ENCODE measurements at regions not wholly inside any gene's neighbourhood (a gene's known extent, or its start where the extent isn't known, plus 50 kb on each side); places are given as distances from the start of the nearest gene placed in this dataset.

GRCh38 chr20:18971574-18971973 lies 158.0 kb downstream of the SCP2D1 start:
- Histone ChIP-seq H3K27ac (ENCODE audit: low read length) (no peak overlapping the region), H3K9me3 (ENCODE audit: control insufficient read depth in 1 of 2, low read length in 2 of 2) (no peaks in the 10 kb centered on the region), H3K27me3 (ENCODE audit: low read depth, low read length) (no peaks in the 10 kb centered on the region), H3K36me3 (ENCODE audit: control insufficient read depth in 1 of 2, insufficient read depth in 2 of 2, low read length in 2 of 2) (no peaks in the 10 kb centered on the region), H3K4me3 (ENCODE audit: low read depth in 1 of 2, low read length in 2 of 2) (no peak overlapping the region), H3K4me1 (ENCODE audit: control insufficient read depth in 1 of 2, insufficient read depth in 2 of 2, low read length in 2 of 2) (no peaks in the 10 kb centered on the region)

DNA sequence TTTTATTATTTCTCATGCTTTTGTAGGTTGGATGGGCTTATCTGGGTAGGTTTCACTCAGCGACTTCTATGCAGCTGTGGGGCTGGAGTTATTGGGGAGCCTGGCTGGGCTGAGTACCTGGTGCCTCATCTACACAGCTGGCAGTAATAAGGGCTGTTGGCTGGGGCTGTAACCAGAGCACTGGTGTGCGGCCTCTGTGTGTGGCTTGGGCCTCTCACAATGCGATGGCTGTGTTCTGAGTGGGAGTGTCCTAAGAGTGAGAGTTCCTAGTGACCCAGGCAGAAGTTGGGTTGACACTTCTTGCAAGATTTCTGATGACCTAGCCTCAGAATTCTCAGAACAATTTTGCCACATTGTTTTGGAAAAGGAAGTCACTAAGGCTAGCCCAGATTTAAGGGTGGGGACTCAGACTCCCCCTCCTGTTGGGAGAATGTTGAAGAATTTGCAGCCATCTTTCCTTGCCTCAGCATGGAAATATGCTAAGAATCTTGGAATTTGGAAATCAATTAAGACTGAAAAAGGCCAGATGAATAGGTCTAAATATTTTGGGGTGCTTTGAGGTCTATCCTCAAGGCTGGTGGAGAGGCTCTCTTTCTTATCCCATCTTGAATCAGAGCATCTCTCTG lies 158.8 kb downstream of the SCP2D1 start:
- H3K4me1 ChIP-seq (ENCODE audit: control insufficient read depth in 1 of 2, insufficient read depth in 2 of 2, low read length in 2 of 2) = no peaks in the 10 kb centered on the region
- no peaks in the 10 kb centered on the region for H3K9me3 ChIP-seq (ENCODE audit: control insufficient read depth in 1 of 2, low read length in 2 of 2)
- H3K27ac ChIP-seq (ENCODE audit: low read length) = no peak overlapping the region
- H3K4me3 ChIP-seq (ENCODE audit: low read depth in 1 of 2, low read length in 2 of 2) = no peak overlapping the region
- H3K27me3 ChIP-seq (ENCODE audit: low read depth, low read length) = no peaks in the 10 kb centered on the region
- no peaks in the 10 kb centered on the region for H3K36me3 ChIP-seq (ENCODE audit: control insufficient read depth in 1 of 2, insufficient read depth in 2 of 2, low read length in 2 of 2)

- H3K27ac ChIP-seq (ENCODE audit: low read length) = no peak overlapping the region
- no peaks in the 10 kb centered on the region for H3K27me3 ChIP-seq (ENCODE audit: low read depth, low read length)
- no peak overlapping the region for H3K4me3 ChIP-seq (ENCODE audit: low read depth in 1 of 2, low read length in 2 of 2)
- H3K9me3 ChIP-seq (ENCODE audit: control insufficient read depth in 1 of 2, low read length in 2 of 2) = no peaks in the 10 kb centered on the region
- H3K4me1 ChIP-seq (ENCODE audit: control insufficient read depth in 1 of 2, insufficient read depth in 2 of 2, low read length in 2 of 2) = no peaks in the 10 kb centered on the region
- H3K36me3 ChIP-seq (ENCODE audit: control insufficient read depth in 1 of 2, insufficient read depth in 2 of 2, low read length in 2 of 2) = no peaks in the 10 kb centered on the region
Measured at GRCh38 chr20:18973529-18974173, 160.1 kb downstream of the SCP2D1 start.

GRCh38 chr20:18974660-18975059 lies 161.1 kb downstream of the SCP2D1 start:
- H3K27me3 ChIP-seq (ENCODE audit: low read depth, low read length) = no peaks in the 10 kb centered on the region
- H3K27ac ChIP-seq (ENCODE audit: low read length) = no peak overlapping the region
- H3K4me1 ChIP-seq (ENCODE audit: control insufficient read depth in 1 of 2, insufficient read depth in 2 of 2, low read length in 2 of 2) = no peaks in the 10 kb centered on the region
- no peak overlapping the region for H3K4me3 ChIP-seq (ENCODE audit: low read depth in 1 of 2, low read length in 2 of 2)
- H3K36me3 ChIP-seq (ENCODE audit: control insufficient read depth in 1 of 2, insufficient read depth in 2 of 2, low read length in 2 of 2) = no peaks in the 10 kb centered on the region
- H3K9me3 ChIP-seq (ENCODE audit: control insufficient read depth in 1 of 2, low read length in 2 of 2) = no peaks in the 10 kb centered on the region

GRCh38 chr20:18977441-18977840 lies 163.9 kb downstream of the SCP2D1 start:
- no peak overlapping the region for H3K27ac ChIP-seq (ENCODE audit: low read length)
- H3K9me3 ChIP-seq (ENCODE audit: control insufficient read depth in 1 of 2, low read length in 2 of 2) = no peaks in the 10 kb centered on the region
- H3K36me3 ChIP-seq (ENCODE audit: control insufficient read depth in 1 of 2, insufficient read depth in 2 of 2, low read length in 2 of 2) = no peaks in the 10 kb centered on the region
- no peaks in the 10 kb centered on the region for H3K4me1 ChIP-seq (ENCODE audit: control insufficient read depth in 1 of 2, insufficient read depth in 2 of 2, low read length in 2 of 2)
- H3K4me3 ChIP-seq (ENCODE audit: low read depth in 1 of 2, low read length in 2 of 2) = no peak overlapping the region
- H3K27me3 ChIP-seq (ENCODE audit: low read depth, low read length) = no peaks in the 10 kb centered on the region

DNA sequence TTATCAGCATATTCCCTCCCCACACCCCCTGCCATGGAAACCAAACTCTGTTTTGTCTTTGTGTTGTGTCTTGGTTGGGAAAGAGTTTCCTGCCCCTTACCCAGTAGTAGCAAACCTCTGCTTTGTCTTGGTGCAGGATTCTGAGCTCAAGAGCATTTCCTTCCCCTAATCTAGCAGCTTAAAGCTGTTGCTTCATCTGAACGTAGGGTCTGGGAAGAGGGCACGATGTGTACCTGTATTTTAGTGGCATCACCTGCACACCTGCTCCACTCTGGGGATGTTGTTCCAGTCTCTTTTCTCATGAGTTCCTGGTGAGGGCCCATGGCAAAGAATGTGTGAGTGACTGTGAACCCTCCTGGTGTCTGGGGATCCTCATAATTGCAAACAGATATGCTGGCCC lies 164.7 kb downstream of the SCP2D1 start:
- Histone ChIP-seq H3K27ac (ENCODE audit: low read length) (no peak overlapping the region), H3K4me3 (ENCODE audit: low read depth in 1 of 2, low read length in 2 of 2) (no peak overlapping the region), H3K4me1 (ENCODE audit: control insufficient read depth in 1 of 2, insufficient read depth in 2 of 2, low read length in 2 of 2) (no peaks in the 10 kb centered on the region), H3K36me3 (ENCODE audit: control insufficient read depth in 1 of 2, insufficient read depth in 2 of 2, low read length in 2 of 2) (no peaks in the 10 kb centered on the region), H3K27me3 (ENCODE audit: low read depth, low read length) (no peaks in the 10 kb centered on the region), H3K9me3 (ENCODE audit: control insufficient read depth in 1 of 2, low read length in 2 of 2) (no peaks in the 10 kb centered on the region)

DNA sequence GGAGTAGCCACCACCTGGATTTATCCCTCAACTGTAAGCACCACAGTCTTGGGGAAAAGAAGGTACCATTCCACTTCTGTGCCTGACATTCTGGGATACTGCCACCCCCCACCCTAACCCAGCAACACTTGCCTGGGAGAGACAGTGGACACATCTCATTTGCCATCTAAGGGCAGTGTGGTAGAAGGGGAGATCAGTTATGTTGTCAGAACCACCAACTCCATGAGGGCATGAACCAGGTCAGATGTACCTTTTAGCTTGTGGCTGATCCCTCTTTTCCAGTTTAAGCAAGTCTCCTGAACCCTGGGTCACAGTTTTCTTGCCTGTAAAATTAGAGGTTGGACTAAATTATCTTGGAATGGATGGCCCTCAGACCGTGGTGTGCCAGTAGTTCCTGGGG lies 165.5 kb downstream of the SCP2D1 start:
- no peak overlapping the region for H3K27ac ChIP-seq (ENCODE audit: low read length)
- no peaks in the 10 kb centered on the region for H3K27me3 ChIP-seq (ENCODE audit: low read depth, low read length)
- H3K36me3 ChIP-seq (ENCODE audit: control insufficient read depth in 1 of 2, insufficient read depth in 2 of 2, low read length in 2 of 2) = no peaks in the 10 kb centered on the region
- no peaks in the 10 kb centered on the region for H3K4me1 ChIP-seq (ENCODE audit: control insufficient read depth in 1 of 2, insufficient read depth in 2 of 2, low read length in 2 of 2)
- no peaks in the 10 kb centered on the region for H3K9me3 ChIP-seq (ENCODE audit: control insufficient read depth in 1 of 2, low read length in 2 of 2)
- H3K4me3 ChIP-seq (ENCODE audit: low read depth in 1 of 2, low read length in 2 of 2) = no peak overlapping the region

- no peaks in the 10 kb centered on the region for H3K27me3 ChIP-seq (ENCODE audit: low read depth, low read length)
- H3K36me3 ChIP-seq (ENCODE audit: control insufficient read depth in 1 of 2, insufficient read depth in 2 of 2, low read length in 2 of 2) = no peaks in the 10 kb centered on the region
- H3K9me3 ChIP-seq (ENCODE audit: control insufficient read depth in 1 of 2, low read length in 2 of 2) = no peaks in the 10 kb centered on the region
- H3K4me3 ChIP-seq (ENCODE audit: low read depth in 1 of 2, low read length in 2 of 2) = no peak overlapping the region
- H3K27ac ChIP-seq (ENCODE audit: low read length) = no peak overlapping the region
- peaks cover 0 to 8% of the 10 kb centered on the region in 2 donors for H3K4me1 ChIP-seq (ENCODE audit: control insufficient read depth in 1 of 2, insufficient read depth in 2 of 2, low read length in 2 of 2)
Measured at GRCh38 chr20:18981962-18982539, 168.5 kb downstream of the SCP2D1 start.

DNA sequence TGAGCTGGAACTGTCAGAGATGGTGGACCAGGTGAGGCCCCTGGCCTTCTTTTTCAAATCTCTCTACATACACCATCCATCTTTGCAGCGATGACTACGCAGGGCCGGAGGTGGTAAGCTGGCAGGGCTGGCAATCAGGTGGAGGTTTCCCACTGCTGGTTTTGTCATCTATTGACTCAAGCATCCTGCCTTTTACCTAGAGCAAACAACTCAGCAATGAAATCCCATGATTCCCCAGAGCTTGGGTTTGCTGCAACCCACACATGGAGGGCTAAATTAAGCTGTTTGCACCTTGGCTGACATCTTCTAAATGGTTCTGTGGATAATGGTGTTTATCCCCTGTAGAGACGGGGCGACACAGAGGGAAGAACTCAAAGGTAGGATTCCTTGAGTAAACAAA lies 170.2 kb downstream of the SCP2D1 start:
- peak overlapping the region; percentile 45 for H3K27ac ChIP-seq (ENCODE audit: low read length)
- no peaks in the 10 kb centered on the region for H3K9me3 ChIP-seq (ENCODE audit: control insufficient read depth in 1 of 2, low read length in 2 of 2)

GRCh38 chr20:18984238-18985200 lies 170.9 kb downstream of the SCP2D1 start:
- Histone ChIP-seq H3K9me3 (ENCODE audit: control insufficient read depth in 1 of 2, low read length in 2 of 2) (no peaks in the 10 kb centered on the region), H3K27me3 (ENCODE audit: low read depth, low read length) (no peaks in the 10 kb centered on the region), H3K4me3 (ENCODE audit: low read depth in 1 of 2, low read length in 2 of 2) (no peak overlapping the region), H3K4me1 (ENCODE audit: control insufficient read depth in 1 of 2, insufficient read depth in 2 of 2, low read length in 2 of 2) (peaks cover 0 to 8% of the 10 kb centered on the region in 2 donors), H3K36me3 (ENCODE audit: control insufficient read depth in 1 of 2, insufficient read depth in 2 of 2, low read length in 2 of 2) (no peaks in the 10 kb centered on the region), H3K27ac (ENCODE audit: low read length) (peak overlapping the region; percentile 45)

More for the DNA sequence above, 170.2 kb downstream of the SCP2D1 start:
- no peak overlapping the region for H3K4me3 ChIP-seq (ENCODE audit: low read depth in 1 of 2, low read length in 2 of 2)
- no peaks in the 10 kb centered on the region for H3K27me3 ChIP-seq (ENCODE audit: low read depth, low read length)
- no peaks in the 10 kb centered on the region for H3K36me3 ChIP-seq (ENCODE audit: control insufficient read depth in 1 of 2, insufficient read depth in 2 of 2, low read length in 2 of 2)
- peaks cover 0 to 8% of the 10 kb centered on the region in 2 donors for H3K4me1 ChIP-seq (ENCODE audit: control insufficient read depth in 1 of 2, insufficient read depth in 2 of 2, low read length in 2 of 2)

- H3K36me3 ChIP-seq (ENCODE audit: control insufficient read depth in 1 of 2, insufficient read depth in 2 of 2, low read length in 2 of 2) = no peaks in the 10 kb centered on the region
- H3K27ac ChIP-seq (ENCODE audit: low read length) = peak overlapping the region; percentile 8
- no peaks in the 10 kb centered on the region for H3K27me3 ChIP-seq (ENCODE audit: low read depth, low read length)
- H3K4me1 ChIP-seq (ENCODE audit: control insufficient read depth in 1 of 2, insufficient read depth in 2 of 2, low read length in 2 of 2) = peaks cover 0 to 8% of the 10 kb centered on the region in 2 donors
- H3K4me3 ChIP-seq (ENCODE audit: low read depth in 1 of 2, low read length in 2 of 2) = no peak overlapping the region
- no peaks in the 10 kb centered on the region for H3K9me3 ChIP-seq (ENCODE audit: control insufficient read depth in 1 of 2, low read length in 2 of 2)
Measured at GRCh38 chr20:18985551-18985950, 172.0 kb downstream of the SCP2D1 start.

Measured in muscle layer of duodenum (tissue), 2 donors.